HG03097 (cell line): ENCODE measurements at regions not wholly inside any gene's neighbourhood (a gene's known extent, or its start where the extent isn't known, plus 50 kb on each side); places are given as distances from the start of the nearest gene placed in this dataset.

Source experiments
- ATAC-seq: cut with Tn5 transposase; IDR thresholded peaks from one replicate; pipeline ENCODE4 v1.9.1; 2021; ENCODE audit not compliant: unreplicated experiment, low FRiP score

GRCh38 chr13:50707628-50708027 is 135.9 kb downstream of the DLEU7 start:
- ATAC-seq = no peak

- ATAC-seq = no peak
These were observed 135.0 kb downstream of the DLEU7 start for GRCh38 chr13:50708461-50708860.

GRCh38 chr13:50709058-50709457 is 134.4 kb downstream of the DLEU7 start:
- no peak for ATAC-seq

- ATAC-seq = no peak
These were observed 132.2 kb downstream of the DLEU7 start for GRCh38 chr13:50711131-50711815.

- ATAC-seq = no peak
These were observed 131.5 kb downstream of the DLEU7 start for GRCh38 chr13:50711996-50712395.

GRCh38 chr13:50712456-50712855 is 131.0 kb downstream of the DLEU7 start:
- ATAC-seq = no peak

GRCh38 chr13:50712881-50713280 is 130.6 kb downstream of the DLEU7 start:
- ATAC-seq = no peak

GRCh38 chr13:50713523-50714248 is 129.8 kb downstream of the DLEU7 start:
- ATAC-seq = no peak

- no peak for ATAC-seq
These were observed 128.6 kb downstream of the DLEU7 start for GRCh38 chr13:50714891-50715290.

GRCh38 chr13:50715402-50716146 is 127.9 kb downstream of the DLEU7 start:
- ATAC-seq = no peak

GRCh38 chr13:50720861-50721671 is 122.4 kb downstream of the DLEU7 start:
- ATAC-seq = no peak

- ATAC-seq = no peak
These were observed 121.9 kb downstream of the DLEU7 start for GRCh38 chr13:50721672-50721992.

- ATAC-seq = no peak
These were observed 120.9 kb downstream of the DLEU7 start for GRCh38 chr13:50722440-50723125.

GRCh38 chr13:50724438-50724837 is 119.1 kb downstream of the DLEU7 start:
- no peak for ATAC-seq

- no peak for ATAC-seq
These were observed 118.6 kb downstream of the DLEU7 start for GRCh38 chr13:50724913-50725312.

- no peak for ATAC-seq
These were observed 117.3 kb downstream of the DLEU7 start for GRCh38 chr13:50726164-50726563.

GRCh38 chr13:50729177-50729576 is 114.3 kb downstream of the DLEU7 start:
- no peak for ATAC-seq

GRCh38 chr13:50730496-50731351 is 112.8 kb downstream of the DLEU7 start:
- ATAC-seq = no peak

GRCh38 chr13:50731400-50731799 is 112.1 kb downstream of the DLEU7 start:
- no peak for ATAC-seq
